Ishikawa (cell line): ENCODE measurements at regions not wholly inside any gene's neighbourhood (a gene's known extent, or its start where the extent isn't known, plus 50 kb on each side); places are given as distances from the start of the nearest gene placed in this dataset.

ENCODE experiments used
- CREB1 ChIP-seq: IDR thresholded peaks from 2 replicates; pipeline ENCODE4 v1.6.1; 2012; ENCODE audit warnings: low read depth
- EP300 ChIP-seq: IDR thresholded peaks from 2 replicates; pipeline ENCODE4 v1.6.1; 2012; ENCODE audit warnings: borderline replicate concordance
- FOXM1 ChIP-seq: IDR thresholded peaks from 2 replicates; pipeline ENCODE4 v1.6.1; 2012; ENCODE audit warnings: low read depth, borderline replicate concordance
- MAX ChIP-seq: IDR thresholded peaks from 2 replicates; pipeline ENCODE4 v1.6.1; 2012
- RAD21 ChIP-seq: IDR thresholded peaks from 2 replicates; pipeline ENCODE4 v1.6.1; 2012; ENCODE audit warnings: low read depth
- TCF12 ChIP-seq: IDR thresholded peaks from 2 replicates; pipeline ENCODE4 v1.6.1; 2012; ENCODE audit warnings: low read depth
- TF ChIP-seq, protein P1 (sequence below): IDR thresholded peaks from 2 replicates; pipeline ENCODE4 v1.6.1; 2012; ENCODE audit warnings: low read depth, mild to moderate bottlenecking
- TF ChIP-seq, protein P2 (sequence below): IDR thresholded peaks from 2 replicates; pipeline ENCODE4 v1.6.1; 2012

GRCh38 chr14:60573943-60574495, 65.1 kb downstream of the SIX6 start:
- TF ChIP-seq RAD21 (no peak), EP300 (no peak), FOXM1 (no peak), CREB1 (no peak), MAX (no peak), TCF12 (no peak)
- TF ChIP-seq, protein P1, sequence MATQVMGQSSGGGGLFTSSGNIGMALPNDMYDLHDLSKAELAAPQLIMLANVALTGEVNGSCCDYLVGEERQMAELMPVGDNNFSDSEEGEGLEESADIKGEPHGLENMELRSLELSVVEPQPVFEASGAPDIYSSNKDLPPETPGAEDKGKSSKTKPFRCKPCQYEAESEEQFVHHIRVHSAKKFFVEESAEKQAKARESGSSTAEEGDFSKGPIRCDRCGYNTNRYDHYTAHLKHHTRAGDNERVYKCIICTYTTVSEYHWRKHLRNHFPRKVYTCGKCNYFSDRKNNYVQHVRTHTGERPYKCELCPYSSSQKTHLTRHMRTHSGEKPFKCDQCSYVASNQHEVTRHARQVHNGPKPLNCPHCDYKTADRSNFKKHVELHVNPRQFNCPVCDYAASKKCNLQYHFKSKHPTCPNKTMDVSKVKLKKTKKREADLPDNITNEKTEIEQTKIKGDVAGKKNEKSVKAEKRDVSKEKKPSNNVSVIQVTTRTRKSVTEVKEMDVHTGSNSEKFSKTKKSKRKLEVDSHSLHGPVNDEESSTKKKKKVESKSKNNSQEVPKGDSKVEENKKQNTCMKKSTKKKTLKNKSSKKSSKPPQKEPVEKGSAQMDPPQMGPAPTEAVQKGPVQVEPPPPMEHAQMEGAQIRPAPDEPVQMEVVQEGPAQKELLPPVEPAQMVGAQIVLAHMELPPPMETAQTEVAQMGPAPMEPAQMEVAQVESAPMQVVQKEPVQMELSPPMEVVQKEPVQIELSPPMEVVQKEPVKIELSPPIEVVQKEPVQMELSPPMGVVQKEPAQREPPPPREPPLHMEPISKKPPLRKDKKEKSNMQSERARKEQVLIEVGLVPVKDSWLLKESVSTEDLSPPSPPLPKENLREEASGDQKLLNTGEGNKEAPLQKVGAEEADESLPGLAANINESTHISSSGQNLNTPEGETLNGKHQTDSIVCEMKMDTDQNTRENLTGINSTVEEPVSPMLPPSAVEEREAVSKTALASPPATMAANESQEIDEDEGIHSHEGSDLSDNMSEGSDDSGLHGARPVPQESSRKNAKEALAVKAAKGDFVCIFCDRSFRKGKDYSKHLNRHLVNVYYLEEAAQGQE, result no peak
- TF ChIP-seq, protein P2, sequence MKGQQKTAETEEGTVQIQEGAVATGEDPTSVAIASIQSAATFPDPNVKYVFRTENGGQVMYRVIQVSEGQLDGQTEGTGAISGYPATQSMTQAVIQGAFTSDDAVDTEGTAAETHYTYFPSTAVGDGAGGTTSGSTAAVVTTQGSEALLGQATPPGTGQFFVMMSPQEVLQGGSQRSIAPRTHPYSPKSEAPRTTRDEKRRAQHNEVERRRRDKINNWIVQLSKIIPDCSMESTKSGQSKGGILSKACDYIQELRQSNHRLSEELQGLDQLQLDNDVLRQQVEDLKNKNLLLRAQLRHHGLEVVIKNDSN, result no peak
